Type B pancreatic cell (in vitro differentiated cells): ENCODE measurements at regions not wholly inside any gene's neighbourhood (a gene's known extent, or its start where the extent isn't known, plus 50 kb on each side); places are given as distances from the start of the nearest gene placed in this dataset.

Experiments
- DNase-seq: peaks from one replicate; pipeline ENCODE4 v3.0.0; 2021; ENCODE audit warnings: mixed read lengths; ENCODE audit not compliant: unreplicated experiment; ENCODE audit errors: extremely low spot score
- H3K27ac Mint-ChIP-seq: 2 replicates; pipeline ENCODE4 v1.8.0; 2021; ENCODE audit warnings: mild to moderate bottlenecking, mixed read lengths
- H3K27me3 Mint-ChIP-seq: 2 replicates; pipeline ENCODE4 v1.8.0; 2021; ENCODE audit warnings: mixed read lengths
- H3K36me3 Mint-ChIP-seq: 2 replicates; pipeline ENCODE4 v1.8.0; 2021; ENCODE audit warnings: mixed read lengths
- H3K4me1 Mint-ChIP-seq: one replicate; pipeline ENCODE4 v1.8.0; 2021; ENCODE audit warnings: mixed read lengths; ENCODE audit not compliant: unreplicated experiment
- H3K4me3 Mint-ChIP-seq: 2 replicates; pipeline ENCODE4 v1.8.0; 2021; ENCODE audit warnings: mild to moderate bottlenecking, mixed read lengths
- H3K9me3 Mint-ChIP-seq: 2 replicates; pipeline ENCODE4 v1.8.0; 2021; ENCODE audit warnings: mixed read lengths
- TF ChIP-seq, protein P1 (sequence below): fragments of 200-600 bp; sonication (generic); conservative IDR thresholded peaks from 2 replicates; pipeline ENCODE4 v1.5.0; 2021; ENCODE audit warnings: antibody characterized with exemption, mild to moderate bottlenecking

DNA sequence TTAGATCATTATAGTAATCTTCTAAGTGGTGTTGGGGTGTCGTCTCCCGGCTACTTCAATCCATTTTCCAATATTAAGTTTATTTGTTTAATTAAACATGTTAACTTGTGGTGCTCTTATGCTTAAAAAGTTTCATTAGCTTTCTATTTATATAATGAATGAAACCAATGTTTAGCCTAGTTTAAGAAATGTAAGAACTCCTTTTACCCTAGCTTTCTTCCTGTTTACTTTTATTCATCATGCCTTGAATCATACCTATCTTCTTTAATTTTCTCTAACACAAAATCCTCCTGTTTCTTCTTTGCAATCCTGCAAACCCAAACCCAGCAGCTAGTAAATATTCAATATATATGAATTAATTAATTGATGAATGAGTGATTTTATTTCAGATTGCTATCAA lies 1276.7 kb upstream of the PIK3C3 start:
- Mint-ChIP-seq H3K4me3 (no peak overlapping the region), H3K9me3 (no peaks in the 10 kb centered on the region), H3K27ac (no peak overlapping the region), H3K27me3 (no peaks in the 10 kb centered on the region), H3K4me1 (peaks cover 3% of the 10 kb centered on the region), H3K36me3 (no peaks in the 10 kb centered on the region)
- DNase-seq, result no peak
- TF ChIP-seq, protein P1, sequence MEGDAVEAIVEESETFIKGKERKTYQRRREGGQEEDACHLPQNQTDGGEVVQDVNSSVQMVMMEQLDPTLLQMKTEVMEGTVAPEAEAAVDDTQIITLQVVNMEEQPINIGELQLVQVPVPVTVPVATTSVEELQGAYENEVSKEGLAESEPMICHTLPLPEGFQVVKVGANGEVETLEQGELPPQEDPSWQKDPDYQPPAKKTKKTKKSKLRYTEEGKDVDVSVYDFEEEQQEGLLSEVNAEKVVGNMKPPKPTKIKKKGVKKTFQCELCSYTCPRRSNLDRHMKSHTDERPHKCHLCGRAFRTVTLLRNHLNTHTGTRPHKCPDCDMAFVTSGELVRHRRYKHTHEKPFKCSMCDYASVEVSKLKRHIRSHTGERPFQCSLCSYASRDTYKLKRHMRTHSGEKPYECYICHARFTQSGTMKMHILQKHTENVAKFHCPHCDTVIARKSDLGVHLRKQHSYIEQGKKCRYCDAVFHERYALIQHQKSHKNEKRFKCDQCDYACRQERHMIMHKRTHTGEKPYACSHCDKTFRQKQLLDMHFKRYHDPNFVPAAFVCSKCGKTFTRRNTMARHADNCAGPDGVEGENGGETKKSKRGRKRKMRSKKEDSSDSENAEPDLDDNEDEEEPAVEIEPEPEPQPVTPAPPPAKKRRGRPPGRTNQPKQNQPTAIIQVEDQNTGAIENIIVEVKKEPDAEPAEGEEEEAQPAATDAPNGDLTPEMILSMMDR, result no peak

DNA sequence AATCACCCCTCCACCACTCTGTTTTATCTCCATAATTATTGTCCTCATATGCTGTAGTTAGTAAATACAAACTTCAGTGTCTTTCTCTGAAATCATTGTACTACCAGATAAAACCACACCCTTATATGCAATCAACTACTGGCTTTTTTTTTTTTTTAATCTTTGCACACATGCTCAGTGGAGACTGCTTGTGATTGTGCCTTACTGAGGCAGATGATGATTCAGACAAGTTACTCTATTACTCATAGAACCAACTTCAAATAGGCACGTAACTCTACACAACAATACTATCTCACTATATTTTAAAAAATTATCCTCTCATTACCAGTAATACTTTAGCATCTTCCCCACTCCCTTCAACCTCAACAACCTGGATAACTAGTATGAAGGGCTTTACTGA lies 1278.4 kb upstream of the PIK3C3 start:
- Mint-ChIP-seq H3K9me3 (no peaks in the 10 kb centered on the region), H3K27ac (no peak overlapping the region)
- DNase-seq, result no peak

DNA sequence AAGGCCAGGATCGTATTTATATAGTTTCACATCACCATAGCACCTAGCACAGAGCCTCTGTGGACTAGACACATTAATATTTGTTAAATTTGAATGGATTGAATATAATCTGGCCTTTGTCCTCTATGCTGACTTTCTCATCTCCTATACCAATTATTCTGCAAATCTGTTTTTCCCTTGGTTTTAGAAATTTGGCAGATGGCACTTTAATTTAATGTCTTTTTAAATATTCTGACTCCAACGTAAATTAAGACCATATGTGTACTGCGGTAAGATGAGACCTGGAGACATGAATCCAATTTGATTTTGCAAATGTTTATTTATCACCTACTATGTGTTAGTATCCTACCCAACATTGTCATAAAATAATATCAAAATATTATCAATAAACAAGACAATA lies 1281.9 kb upstream of the PIK3C3 start:
- no peak overlapping the region for H3K4me3 Mint-ChIP-seq
- TF ChIP-seq, protein P1, result no peak
- peaks cover 10% of the 10 kb centered on the region for H3K4me1 Mint-ChIP-seq
- DNase-seq, result no peak
- no peaks in the 10 kb centered on the region for H3K27me3 Mint-ChIP-seq
- H3K27ac Mint-ChIP-seq, result no peak overlapping the region
- H3K9me3 Mint-ChIP-seq, result no peaks in the 10 kb centered on the region
- H3K36me3 Mint-ChIP-seq, result no peaks in the 10 kb centered on the region

More for the DNA sequence above, 1278.4 kb upstream of the PIK3C3 start:
- Mint-ChIP-seq H3K4me1 (peaks cover 3% of the 10 kb centered on the region), H3K27me3 (no peaks in the 10 kb centered on the region), H3K36me3 (no peaks in the 10 kb centered on the region), H3K4me3 (no peak overlapping the region)
- TF ChIP-seq, protein P1, result no peak

DNA sequence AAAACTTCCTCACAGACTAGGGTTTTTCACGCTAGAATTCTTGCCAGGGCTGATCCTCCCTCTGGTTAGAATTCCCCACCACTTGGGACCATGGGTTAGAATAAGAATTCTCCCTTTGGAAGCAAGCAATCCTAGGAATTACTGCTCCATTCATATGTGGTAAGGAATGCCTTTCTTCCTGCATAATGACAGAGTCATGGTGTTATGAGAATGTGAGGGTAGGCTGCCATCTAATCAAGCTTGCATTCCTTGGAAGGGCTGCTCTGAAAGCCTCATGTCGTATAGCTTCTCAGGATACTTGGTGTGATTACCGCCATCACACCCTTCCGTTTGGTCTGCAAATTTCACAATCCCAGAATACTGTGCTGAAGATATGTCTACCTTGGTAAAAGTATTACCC lies 1282.4 kb upstream of the PIK3C3 start:
- H3K27me3 Mint-ChIP-seq, result no peaks in the 10 kb centered on the region
- H3K9me3 Mint-ChIP-seq, result no peaks in the 10 kb centered on the region
- H3K36me3 Mint-ChIP-seq, result no peaks in the 10 kb centered on the region
- no peak overlapping the region for H3K27ac Mint-ChIP-seq
- H3K4me1 Mint-ChIP-seq, result peaks cover 10% of the 10 kb centered on the region
- TF ChIP-seq, protein P1, result no peak
- H3K4me3 Mint-ChIP-seq, result no peak overlapping the region
- no peak for DNase-seq

DNA sequence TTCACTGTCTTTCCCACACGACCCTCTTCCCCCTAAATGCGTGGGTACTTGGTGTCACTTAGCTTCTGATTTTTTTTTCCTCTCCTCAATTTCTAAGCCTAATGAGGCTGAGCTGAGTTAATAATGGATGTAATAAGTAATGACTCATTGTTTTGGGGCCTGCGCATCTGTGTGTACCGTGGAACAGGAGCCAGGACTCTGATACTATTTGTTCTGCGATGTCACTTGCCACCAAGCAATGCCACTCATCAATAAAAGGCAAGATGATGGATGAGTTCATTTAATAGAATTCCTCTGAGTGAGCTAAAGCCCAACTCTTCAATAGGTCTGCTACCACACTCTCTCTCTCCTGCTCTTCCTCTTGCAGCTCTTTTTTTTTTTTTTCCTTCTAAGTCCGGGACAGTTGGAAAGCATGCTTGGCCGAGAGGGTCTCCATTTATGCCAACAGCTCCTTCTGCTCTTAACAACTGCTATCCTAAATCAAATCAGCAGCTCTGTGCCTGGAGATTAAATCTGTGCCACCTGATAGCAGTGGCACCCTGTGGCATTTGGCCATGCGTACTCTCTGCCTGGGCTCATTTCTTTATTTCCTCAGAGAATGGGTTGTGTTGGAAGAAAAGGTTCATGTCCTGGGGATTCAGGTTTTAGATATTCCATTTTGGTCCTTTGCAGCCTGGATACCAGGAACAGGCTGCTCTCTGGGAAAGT lies 1284.2 kb upstream of the PIK3C3 start:
- H3K27me3 Mint-ChIP-seq, result no peaks in the 10 kb centered on the region
- DNase-seq, result no peak
- H3K36me3 Mint-ChIP-seq, result no peaks in the 10 kb centered on the region
- no peak overlapping the region for H3K27ac Mint-ChIP-seq
- TF ChIP-seq, protein P1, result no peak
- H3K4me3 Mint-ChIP-seq, result no peak overlapping the region
- peaks cover 10% of the 10 kb centered on the region for H3K4me1 Mint-ChIP-seq
- H3K9me3 Mint-ChIP-seq, result no peaks in the 10 kb centered on the region
